Natural killer cell treated with Interleukin-12 subunit alpha and Interleukin-12 subunit beta and Interleukin-15 and Interleukin-18, amount 100 ng/mL, for 72 hours (primary cell): ENCODE measurements at regions not wholly inside any gene's neighbourhood (a gene's known extent, or its start where the extent isn't known, plus 50 kb on each side); places are given as distances from the start of the nearest gene placed in this dataset.

ENCODE experiments used
- ATAC-seq, 2 donors: fragments of 150-1000 bp; cut with Tn5 transposase in 1 of 2; sonication (Bioruptor Pico), chemical (Tn5 transposase) in 1 of 2; 2 replicates each; pipeline ENCODE4 v1.10.0; 2021
- DNase-seq: peaks from one replicate; pipeline ENCODE4 v3.0.0; 2022; ENCODE audit warnings: low spot score
- H3K27ac Mint-ChIP-seq, 2 donors: 1 replicate in 1 of 2; 2 replicates in 1 of 2; pipeline ENCODE4 v1.8.0; 2022; ENCODE audit warnings: mixed read lengths in 2 of 2, mild to moderate bottlenecking in 1 of 2, moderate library complexity in 1 of 2
- H3K27me3 Mint-ChIP-seq, 2 donors: 1 replicate in 1 of 2; 2 replicates in 1 of 2; pipeline ENCODE4 v1.8.0; 2022; ENCODE audit warnings: mixed read lengths in 2 of 2
- H3K36me3 Mint-ChIP-seq: one replicate; pipeline ENCODE4 v1.8.0; 2022; ENCODE audit warnings: mixed read lengths
- H3K4me1 Mint-ChIP-seq, 2 donors: 1 replicate in 1 of 2; 2 replicates in 1 of 2; pipeline ENCODE4 v1.8.0; 2022; ENCODE audit warnings: low read depth in 2 of 2, mixed read lengths in 2 of 2, mild to moderate bottlenecking in 1 of 2
- H3K4me3 Mint-ChIP-seq: one replicate; pipeline ENCODE4 v1.8.0; 2022; ENCODE audit warnings: mixed read lengths
- H3K9me3 Mint-ChIP-seq: 2 replicates; pipeline ENCODE4 v1.8.0; 2022; ENCODE audit warnings: mixed read lengths

DNA sequence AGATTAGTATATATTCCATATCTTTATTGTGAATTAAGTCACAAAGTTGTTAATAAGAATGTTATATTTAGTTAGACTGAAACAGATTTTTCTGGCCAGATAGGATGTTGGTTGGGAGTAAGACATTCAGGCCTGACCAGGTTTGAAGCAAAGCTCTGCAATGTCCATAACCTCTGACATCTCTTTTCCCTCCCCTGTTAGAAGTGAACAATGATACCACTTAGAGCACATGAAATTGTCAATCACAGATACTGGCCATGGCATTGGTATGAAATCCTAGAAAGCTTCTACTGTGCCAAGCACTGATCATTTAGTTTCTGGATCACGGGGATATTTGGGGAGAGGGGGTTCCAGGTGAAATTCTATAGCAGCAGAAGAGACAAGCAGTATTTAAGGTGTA, 1455.1 kb upstream of the CDH9 start:
- Mint-ChIP-seq H3K4me1 (no peaks in the 10 kb centered on the region), H3K9me3 (peaks cover 27% of the 10 kb centered on the region), H3K36me3 (peaks cover 13% of the 10 kb centered on the region), H3K4me3 (no peak overlapping the region), H3K27me3 (no peaks in the 10 kb centered on the region), H3K27ac (no peak overlapping the region)
- ATAC-seq (no peak), DNase-seq (no peak)

DNA sequence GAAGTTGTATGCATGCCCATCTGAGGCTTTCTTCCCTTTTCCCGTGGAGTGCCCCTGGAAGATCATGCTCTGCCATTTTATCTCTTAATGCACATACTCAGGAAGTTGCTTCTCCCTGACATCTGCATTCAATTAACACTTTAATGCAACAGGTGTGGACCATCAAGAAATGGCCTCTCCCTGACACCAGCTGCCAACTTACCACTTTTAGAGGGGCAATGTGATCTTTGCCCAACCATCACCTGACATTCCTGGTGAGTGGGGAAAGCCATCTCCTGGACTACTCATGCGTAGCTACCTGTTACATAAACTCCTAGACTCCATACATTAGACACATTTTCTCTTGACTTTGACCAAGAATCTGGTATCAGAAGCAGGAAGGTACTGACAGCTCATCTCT, 1450.4 kb upstream of the CDH9 start:
- Mint-ChIP-seq H3K36me3 (peaks cover 13% of the 10 kb centered on the region), H3K27ac (no peak overlapping the region), H3K4me1 (no peaks in the 10 kb centered on the region), H3K9me3 (peaks cover 19% of the 10 kb centered on the region), H3K4me3 (no peak overlapping the region), H3K27me3 (no peaks in the 10 kb centered on the region)
- ATAC-seq (no peak), DNase-seq (no peak)

DNA sequence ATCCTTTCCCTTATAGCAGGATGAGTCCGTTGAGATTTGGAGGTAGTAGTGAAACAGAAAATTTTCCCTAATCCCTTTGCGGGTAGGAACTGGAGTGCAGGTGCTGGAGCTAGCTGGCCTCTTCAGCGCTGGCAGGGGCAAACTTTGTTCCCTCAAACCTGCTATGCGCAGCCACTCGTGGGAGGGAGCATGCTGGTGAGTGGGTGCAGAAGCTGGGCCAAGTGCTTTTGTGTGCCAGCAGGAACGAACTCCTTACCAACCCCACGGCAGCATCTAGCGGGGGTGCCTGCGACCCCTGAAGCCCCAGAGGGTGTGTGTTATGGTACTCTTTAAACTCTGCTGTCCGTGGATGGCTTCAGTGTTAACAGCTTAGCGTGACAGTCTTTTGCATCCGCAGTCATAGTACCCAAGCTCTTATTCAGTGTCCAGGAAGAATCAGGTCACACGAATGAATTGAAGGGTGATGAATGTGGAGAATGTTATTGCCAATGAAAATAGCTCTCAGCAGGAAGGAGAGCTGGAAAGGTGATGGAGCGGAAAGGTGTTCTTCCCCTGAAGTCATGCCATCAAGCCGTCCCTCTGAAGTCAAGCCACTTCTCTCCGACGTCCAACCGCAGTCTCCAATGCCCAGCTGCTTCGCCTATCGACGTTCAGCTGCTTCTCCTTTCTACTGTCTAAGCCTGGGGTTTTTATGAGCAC, 1445.1 kb upstream of the CDH9 start:
- H3K36me3 Mint-ChIP-seq: no peaks in the 10 kb centered on the region
- H3K9me3 Mint-ChIP-seq: peaks cover 7% of the 10 kb centered on the region
- H3K4me3 Mint-ChIP-seq: no peak overlapping the region
- H3K27ac Mint-ChIP-seq: no peak overlapping the region
- no peaks in the 10 kb centered on the region for H3K27me3 Mint-ChIP-seq
- no peak for DNase-seq
- no peak for ATAC-seq
- no peaks in the 10 kb centered on the region for H3K4me1 Mint-ChIP-seq

DNA sequence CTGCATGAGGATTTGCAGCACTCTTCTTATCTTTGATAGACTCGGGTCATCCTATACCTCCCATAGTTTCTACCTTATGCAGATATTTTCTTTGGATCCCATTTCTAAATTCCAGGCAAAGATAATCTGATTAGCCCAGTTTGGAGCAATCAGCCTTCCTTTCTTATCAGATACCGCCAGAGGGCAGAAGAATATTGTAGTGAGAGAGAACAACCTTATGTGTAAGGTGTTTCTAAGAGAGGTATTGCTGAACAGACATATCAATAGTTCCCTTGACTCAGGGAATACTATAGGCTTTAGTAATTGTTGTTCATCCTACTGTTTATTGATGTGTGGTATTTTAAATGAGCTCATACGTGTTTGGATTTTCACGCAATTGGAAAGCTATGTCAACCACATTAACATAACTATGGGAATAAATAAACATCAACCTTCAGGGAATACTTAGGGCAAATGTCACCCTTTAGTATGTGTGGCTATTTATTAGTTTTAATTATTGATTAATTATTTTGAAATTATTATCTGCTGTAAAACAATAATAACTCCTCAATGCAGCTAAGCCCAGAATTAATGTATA, 1435.2 kb upstream of the CDH9 start:
- no peaks in the 10 kb centered on the region for H3K36me3 Mint-ChIP-seq
- no peaks in the 10 kb centered on the region for H3K27me3 Mint-ChIP-seq
- H3K9me3 Mint-ChIP-seq: peaks cover 12% of the 10 kb centered on the region
- no peak overlapping the region for H3K27ac Mint-ChIP-seq
- ATAC-seq (no peak), DNase-seq (no peak)
- no peak overlapping the region for H3K4me3 Mint-ChIP-seq
- H3K4me1 Mint-ChIP-seq: no peaks in the 10 kb centered on the region

DNA sequence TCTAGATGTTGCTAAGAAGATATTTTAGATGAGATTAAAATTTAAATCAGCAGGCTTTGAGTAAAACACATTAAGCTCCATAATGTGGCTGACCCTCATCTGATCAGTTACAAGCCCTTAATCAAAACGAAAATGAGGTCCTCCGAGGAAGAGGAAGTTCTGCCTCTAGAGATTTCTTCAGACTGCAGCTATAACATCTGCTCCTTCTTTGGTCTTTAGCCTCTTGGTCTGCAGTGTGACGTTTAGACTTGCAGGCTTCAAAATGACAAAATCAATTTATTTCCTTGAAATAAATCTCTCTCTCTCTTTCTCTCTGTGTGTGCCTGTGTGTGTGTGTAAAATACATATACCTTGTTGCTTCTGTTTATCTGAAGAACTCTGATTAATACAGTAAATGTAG, 1429.8 kb upstream of the CDH9 start:
- Mint-ChIP-seq H3K27ac (no peak overlapping the region), H3K9me3 (peaks cover 14% of the 10 kb centered on the region), H3K4me3 (no peak overlapping the region), H3K36me3 (no peaks in the 10 kb centered on the region), H3K27me3 (no peaks in the 10 kb centered on the region), H3K4me1 (no peaks in the 10 kb centered on the region)
- ATAC-seq (no peak), DNase-seq (no peak)

DNA sequence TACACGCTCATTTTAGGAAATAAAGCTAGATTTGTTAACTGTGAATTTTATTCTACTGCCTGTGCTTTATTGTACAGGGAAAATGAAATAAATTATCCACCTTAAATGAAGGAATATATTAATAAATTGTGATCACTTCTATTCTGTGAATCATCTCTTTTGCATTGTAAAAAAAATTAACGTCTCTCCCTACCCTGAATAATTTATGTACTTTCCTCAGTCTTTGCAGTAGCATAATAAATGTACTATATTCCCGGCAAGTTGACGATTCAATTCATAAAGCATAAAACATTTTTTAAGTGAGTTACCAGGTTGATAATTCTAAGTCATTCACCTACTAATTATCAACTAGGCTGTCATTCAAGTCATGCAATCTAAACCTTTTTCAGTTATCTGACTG, 1425.3 kb upstream of the CDH9 start:
- peaks cover 19% of the 10 kb centered on the region for H3K9me3 Mint-ChIP-seq
- no peak for DNase-seq
- ATAC-seq: no peak
- no peaks in the 10 kb centered on the region for H3K27me3 Mint-ChIP-seq
- H3K36me3 Mint-ChIP-seq: no peaks in the 10 kb centered on the region
- no peak overlapping the region for H3K4me3 Mint-ChIP-seq
- H3K4me1 Mint-ChIP-seq: no peaks in the 10 kb centered on the region
- no peak overlapping the region for H3K27ac Mint-ChIP-seq

DNA sequence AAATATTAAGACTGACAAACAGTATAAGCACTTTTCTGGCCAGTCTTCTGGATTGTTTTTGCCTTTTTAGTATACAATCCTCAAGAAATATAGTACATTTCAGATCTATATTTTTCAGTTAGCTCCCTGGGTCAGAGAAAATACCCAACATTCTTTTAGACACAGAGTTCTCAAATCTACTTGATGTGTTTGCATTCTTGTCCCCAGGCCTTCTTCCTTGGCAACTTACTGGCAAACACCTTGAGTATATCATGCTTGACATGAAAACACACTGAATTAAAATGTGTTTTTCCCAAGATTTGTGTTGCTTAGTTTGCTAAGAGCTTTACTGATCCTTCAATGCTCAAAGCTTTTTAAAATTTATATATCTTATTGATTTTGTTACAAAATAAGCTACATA, 1413.1 kb upstream of the CDH9 start:
- Mint-ChIP-seq H3K27ac (no peak overlapping the region), H3K9me3 (peaks cover 8% of the 10 kb centered on the region), H3K4me1 (no peaks in the 10 kb centered on the region), H3K4me3 (no peak overlapping the region), H3K36me3 (no peaks in the 10 kb centered on the region), H3K27me3 (no peaks in the 10 kb centered on the region)
- DNase-seq: no peak
- no peak for ATAC-seq

DNA sequence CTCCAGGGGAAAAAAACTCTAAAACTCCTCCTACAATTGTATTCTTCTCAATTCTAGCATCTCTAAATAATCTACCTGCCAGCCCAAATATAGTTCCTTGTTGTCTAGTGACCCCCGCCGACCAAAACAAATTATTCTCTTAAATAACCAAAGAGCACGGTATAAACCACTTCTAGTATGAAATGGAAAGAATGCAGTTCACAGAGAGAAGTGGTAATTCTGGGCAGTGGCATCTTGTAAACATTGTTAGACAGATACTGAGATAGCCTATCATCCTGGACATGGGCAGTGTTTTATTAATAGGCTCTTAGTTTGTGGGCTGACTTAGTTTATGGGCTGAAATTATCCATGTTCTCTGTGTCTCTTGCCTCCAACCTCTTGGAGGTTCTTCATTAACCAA, 1412.6 kb upstream of the CDH9 start:
- no peaks in the 10 kb centered on the region for H3K4me1 Mint-ChIP-seq
- H3K9me3 Mint-ChIP-seq: peaks cover 8% of the 10 kb centered on the region
- no peak for ATAC-seq
- no peaks in the 10 kb centered on the region for H3K27me3 Mint-ChIP-seq
- no peak overlapping the region for H3K27ac Mint-ChIP-seq
- no peak for DNase-seq
- no peak overlapping the region for H3K4me3 Mint-ChIP-seq
- no peaks in the 10 kb centered on the region for H3K36me3 Mint-ChIP-seq

DNA sequence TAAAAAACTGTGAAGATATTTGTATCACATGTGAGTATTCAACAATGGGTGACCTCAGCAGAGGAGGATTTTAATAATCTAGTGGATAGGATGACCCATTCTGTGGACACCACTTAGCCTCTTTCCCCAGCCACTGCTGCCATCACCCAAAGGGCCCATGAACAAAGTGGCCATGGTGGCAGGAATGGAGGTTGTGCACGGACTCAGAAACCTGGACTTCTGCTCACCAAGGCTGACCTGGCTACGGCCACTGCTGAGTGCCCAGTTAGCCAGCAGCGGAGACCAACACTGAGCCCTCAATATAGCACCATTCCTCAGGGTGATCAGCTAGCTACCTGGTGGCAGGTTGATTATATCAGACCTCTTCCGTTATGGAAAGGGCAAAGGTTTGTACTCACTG, 1410.4 kb upstream of the CDH9 start:
- H3K9me3 Mint-ChIP-seq: peaks cover 12% of the 10 kb centered on the region

DNA sequence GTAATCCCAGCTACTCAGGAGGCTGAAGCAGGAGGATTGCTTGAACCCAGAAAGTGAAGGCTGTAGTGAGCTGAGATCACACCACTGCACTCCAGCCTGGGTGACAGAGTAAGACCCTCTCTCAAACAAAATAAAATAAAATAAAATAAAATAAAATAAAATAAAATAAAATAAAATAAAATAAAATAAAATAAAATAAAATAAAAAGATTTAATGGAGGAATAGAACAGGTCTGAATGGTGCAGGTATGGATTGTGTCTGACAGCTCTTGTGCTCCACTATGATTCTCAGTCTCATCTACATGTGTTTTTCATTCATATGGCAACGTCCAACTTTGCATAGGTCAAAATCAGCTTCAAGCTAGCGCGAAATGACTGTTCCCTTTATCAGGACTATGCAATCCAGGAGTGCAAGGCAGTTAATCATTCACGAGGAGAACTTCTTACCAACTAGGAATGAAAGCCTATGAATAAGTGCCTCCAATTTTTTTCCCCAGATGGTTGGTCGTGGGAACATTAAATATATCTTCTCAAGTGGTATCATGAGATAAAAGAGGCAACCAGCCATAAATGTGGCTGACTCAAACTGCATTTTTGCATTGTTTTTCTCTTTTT, 1392.3 kb upstream of the CDH9 start:
- H3K27ac Mint-ChIP-seq: no peak overlapping the region
- DNase-seq: no peak
- no peaks in the 10 kb centered on the region for H3K27me3 Mint-ChIP-seq
- H3K4me3 Mint-ChIP-seq: no peak overlapping the region
- H3K9me3 Mint-ChIP-seq: peaks cover 16% of the 10 kb centered on the region
- ATAC-seq: no peak
- H3K4me1 Mint-ChIP-seq: no peaks in the 10 kb centered on the region
- H3K36me3 Mint-ChIP-seq: peaks cover under 1% of the 10 kb centered on the region

More for the DNA sequence above, 1410.4 kb upstream of the CDH9 start:
- Mint-ChIP-seq H3K27ac (no peak overlapping the region), H3K4me3 (no peak overlapping the region), H3K27me3 (no peaks in the 10 kb centered on the region), H3K4me1 (no peaks in the 10 kb centered on the region), H3K36me3 (peaks cover under 1% of the 10 kb centered on the region)
- no peak for ATAC-seq
- no peak for DNase-seq

DNA sequence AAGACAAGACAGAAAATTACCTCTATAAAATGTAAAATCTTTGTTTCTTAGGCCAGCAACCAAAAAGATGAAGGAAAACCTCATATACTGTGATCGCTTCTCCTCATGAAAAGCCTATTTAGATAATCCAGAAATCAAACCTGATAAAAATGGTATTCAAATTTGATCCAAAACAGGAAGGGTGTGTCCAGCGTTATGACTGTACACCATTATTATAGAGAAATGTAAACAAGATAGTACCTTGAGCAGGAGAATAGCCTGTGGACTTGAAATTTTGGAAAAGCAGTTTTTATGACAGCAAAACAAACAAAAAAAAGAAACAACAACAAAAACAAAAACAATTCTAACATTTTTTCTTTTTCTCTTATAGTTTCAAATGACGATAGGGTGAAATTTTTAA, 1382.8 kb upstream of the CDH9 start:
- ATAC-seq (no peak), DNase-seq (no peak)
- H3K4me3 Mint-ChIP-seq: no peak overlapping the region
- H3K4me1 Mint-ChIP-seq: no peaks in the 10 kb centered on the region
- H3K36me3 Mint-ChIP-seq: peaks cover 11% of the 10 kb centered on the region
- peaks cover 13% of the 10 kb centered on the region for H3K9me3 Mint-ChIP-seq
- H3K27me3 Mint-ChIP-seq: no peaks in the 10 kb centered on the region
- no peak overlapping the region for H3K27ac Mint-ChIP-seq

DNA sequence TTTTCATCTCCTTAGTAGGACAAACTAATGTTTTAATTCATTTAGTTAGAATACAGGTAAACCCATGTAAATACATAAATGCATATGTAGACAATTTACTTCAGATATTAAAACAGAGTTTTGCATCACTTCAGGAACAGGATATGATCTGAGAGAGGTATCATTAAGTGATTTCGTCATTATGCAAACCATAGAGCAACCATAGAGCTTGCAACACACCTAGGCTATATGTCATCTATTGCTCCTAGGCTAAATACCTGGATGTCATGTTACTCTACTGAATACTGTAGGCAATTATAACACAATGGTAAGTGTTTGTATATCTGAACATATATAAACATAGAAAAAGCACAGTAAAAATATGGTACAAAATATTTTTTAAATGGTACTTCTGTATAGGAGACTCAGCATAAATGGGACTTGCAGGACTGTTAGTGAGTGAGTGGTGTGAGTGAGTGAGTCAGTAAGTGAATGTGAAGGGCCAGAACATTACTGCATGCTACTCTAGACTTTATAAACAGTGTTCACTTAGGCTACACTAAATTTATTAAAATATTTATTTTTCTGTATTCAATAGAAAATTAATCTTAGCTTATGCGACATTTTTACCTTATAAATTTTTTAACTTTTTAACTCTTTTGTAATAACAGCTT, 1377.5 kb upstream of the CDH9 start:
- H3K4me3 Mint-ChIP-seq: no peak overlapping the region
- peaks cover 20% of the 10 kb centered on the region for H3K9me3 Mint-ChIP-seq
- H3K36me3 Mint-ChIP-seq: no peaks in the 10 kb centered on the region
- H3K4me1 Mint-ChIP-seq: no peaks in the 10 kb centered on the region
- no peaks in the 10 kb centered on the region for H3K27me3 Mint-ChIP-seq
- no peak overlapping the region for H3K27ac Mint-ChIP-seq
- DNase-seq (no peak), ATAC-seq (no peak)

DNA sequence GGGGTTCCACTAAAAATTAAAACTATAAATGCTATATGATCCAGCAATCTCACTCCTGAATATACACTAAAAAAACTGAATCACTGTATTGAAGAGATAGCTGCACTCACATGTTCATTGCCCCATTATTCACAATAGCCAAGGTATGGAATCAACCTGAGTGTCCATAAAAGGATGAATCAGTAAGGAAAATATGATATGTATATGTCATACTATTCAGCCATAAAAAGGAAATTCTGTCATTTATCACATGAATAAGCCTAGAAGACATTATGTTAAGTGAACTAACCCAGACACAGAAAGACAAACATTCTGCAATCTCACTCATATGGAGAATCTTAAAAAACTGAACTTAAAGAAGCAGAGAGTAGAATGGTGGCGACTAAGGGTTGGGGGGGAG, 1376.2 kb upstream of the CDH9 start:
- H3K27me3 Mint-ChIP-seq: no peaks in the 10 kb centered on the region
- H3K4me3 Mint-ChIP-seq: no peak overlapping the region
- ATAC-seq: no peak
- H3K9me3 Mint-ChIP-seq: peaks cover 20% of the 10 kb centered on the region
- no peaks in the 10 kb centered on the region for H3K36me3 Mint-ChIP-seq
- no peak overlapping the region for H3K27ac Mint-ChIP-seq
- no peaks in the 10 kb centered on the region for H3K4me1 Mint-ChIP-seq
- DNase-seq: no peak

DNA sequence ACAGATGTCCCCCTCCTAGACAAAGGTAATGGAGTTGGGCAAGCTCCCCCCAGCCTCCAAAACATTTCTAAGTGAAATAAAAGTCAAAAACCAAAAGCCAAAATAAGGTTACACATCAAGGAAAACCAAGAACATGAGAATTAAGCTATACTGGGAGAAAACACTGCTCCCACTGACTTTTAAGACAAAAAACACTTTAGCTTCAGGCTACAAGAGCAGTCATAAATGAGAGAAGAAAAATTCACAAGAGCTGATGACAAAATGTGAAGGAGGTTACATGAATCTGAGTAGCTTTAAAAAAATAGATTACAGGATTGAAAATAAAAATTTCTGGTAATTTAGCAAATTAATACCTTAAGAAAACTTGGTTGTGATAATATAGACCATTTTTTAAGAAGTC, 1370.3 kb upstream of the CDH9 start:
- no peaks in the 10 kb centered on the region for H3K4me1 Mint-ChIP-seq
- no peak for ATAC-seq

More for the DNA sequence above, 1370.3 kb upstream of the CDH9 start:
- Mint-ChIP-seq H3K9me3 (peaks cover 18% of the 10 kb centered on the region), H3K4me3 (no peak overlapping the region), H3K36me3 (peaks cover 8% of the 10 kb centered on the region), H3K27ac (no peak overlapping the region), H3K27me3 (no peaks in the 10 kb centered on the region)
- no peak for DNase-seq
